ENCODE measurements at regions not wholly inside any gene's neighbourhood (a gene's known extent, or its start where the extent isn't known, plus 50 kb on each side); places are given as distances from the start of the nearest gene placed in this dataset.

DNA sequence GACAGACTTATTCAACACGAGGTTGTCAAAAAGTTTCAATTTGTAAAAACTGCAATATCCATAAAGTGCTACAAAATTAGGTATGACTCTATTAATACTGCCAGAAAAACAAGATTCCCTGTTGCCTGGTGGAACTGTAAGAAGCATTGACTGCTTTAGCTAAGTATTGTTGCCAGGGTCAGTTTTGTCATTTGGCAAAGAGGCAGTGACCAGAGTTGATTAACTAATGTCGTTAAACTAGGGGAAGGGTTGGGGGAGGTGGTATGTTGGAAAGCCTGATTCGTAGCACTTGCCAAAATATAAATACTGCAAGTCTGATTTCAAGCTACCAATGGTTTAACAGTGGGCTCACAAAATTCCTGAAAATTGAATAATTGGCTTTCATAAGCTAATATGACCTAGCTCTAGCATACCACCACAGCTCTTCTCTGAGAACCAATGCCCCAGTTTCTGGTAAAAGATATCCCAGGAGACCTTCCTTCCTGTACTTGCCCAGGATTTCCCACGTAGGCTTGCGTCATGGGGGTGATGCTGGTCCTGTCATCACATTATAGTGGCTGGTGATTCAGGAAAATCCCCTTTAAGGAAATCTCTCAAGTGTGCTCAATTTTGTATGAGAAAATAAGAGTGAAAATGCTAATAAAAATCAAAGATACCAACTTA lies 266.4 kb upstream of the TBC1D5 start:
- no peak overlapping the region for H3K23ac ChIP-seq (ENCODE audit: low read length in 2 of 2)
- H4K91ac ChIP-seq (ENCODE audit: low read length), result no peak overlapping the region
- no peak overlapping the region for H3K14ac ChIP-seq (ENCODE audit: low read length in 2 of 2)
- no peak overlapping the region for H2BK12ac ChIP-seq (ENCODE audit: low read length in 2 of 2)
- no peak for DNase-seq
- no peak overlapping the region for H3K4ac ChIP-seq (ENCODE audit: low read depth in 1 of 2, low read length in 2 of 2)
- no peak overlapping the region for H4K8ac ChIP-seq (ENCODE audit: low read length)
- no peak overlapping the region for H2AK5ac ChIP-seq (ENCODE audit: low read length, severe bottlenecking)
- no peak overlapping the region for H3K27ac ChIP-seq (ENCODE audit: low read length, poor library complexity, severe bottlenecking)
- H2BK5ac ChIP-seq (ENCODE audit: low read depth, low read length, poor library complexity, severe bottlenecking), result no peak overlapping the region
- no peaks in the 10 kb centered on the region for H3K36me3 ChIP-seq (ENCODE audit: control insufficient read depth in 1 of 2, insufficient read depth in 2 of 2, low read depth in 1 of 2, low read length in 2 of 2)
- no peaks in the 10 kb centered on the region for H3K27me3 ChIP-seq (ENCODE audit: control insufficient read depth in 1 of 2, insufficient read depth in 1 of 2, low read length in 2 of 2)
- no peaks in the 10 kb centered on the region for H3K9me3 ChIP-seq (ENCODE audit: control insufficient read depth, low read length)
- H3K9ac ChIP-seq (ENCODE audit: low read length), result peak overlapping the region; percentile 43
- no peak overlapping the region for H2BK120ac ChIP-seq (ENCODE audit: low read depth, low read length)
- no peak overlapping the region for H3K4me2 ChIP-seq (ENCODE audit: low read length, poor library complexity, severe bottlenecking)
- H2AFZ ChIP-seq (ENCODE audit: low read depth, low read length), result no peak overlapping the region
- WGBS, result 69% methylated on average over 2 of the region's 5 CpGs
- no peak overlapping the region for H3K18ac ChIP-seq (ENCODE audit: low read depth in 1 of 2, low read length in 2 of 2)
- H3K79me1 ChIP-seq (replicated peaks; ENCODE audit: low read length, poor library complexity, severe bottlenecking), result no peaks in the 10 kb centered on the region
- H2BK15ac ChIP-seq (ENCODE audit: low read depth, poor library complexity, severe bottlenecking), result no peak overlapping the region
- H3K4me1 ChIP-seq (ENCODE audit: control insufficient read depth, insufficient read depth, low read depth, low read length), result no peaks in the 10 kb centered on the region
- H3K4me3 ChIP-seq (ENCODE audit: insufficient read depth in 1 of 2, low read depth in 1 of 2, low read length in 2 of 2), result no peak overlapping the region

DNA sequence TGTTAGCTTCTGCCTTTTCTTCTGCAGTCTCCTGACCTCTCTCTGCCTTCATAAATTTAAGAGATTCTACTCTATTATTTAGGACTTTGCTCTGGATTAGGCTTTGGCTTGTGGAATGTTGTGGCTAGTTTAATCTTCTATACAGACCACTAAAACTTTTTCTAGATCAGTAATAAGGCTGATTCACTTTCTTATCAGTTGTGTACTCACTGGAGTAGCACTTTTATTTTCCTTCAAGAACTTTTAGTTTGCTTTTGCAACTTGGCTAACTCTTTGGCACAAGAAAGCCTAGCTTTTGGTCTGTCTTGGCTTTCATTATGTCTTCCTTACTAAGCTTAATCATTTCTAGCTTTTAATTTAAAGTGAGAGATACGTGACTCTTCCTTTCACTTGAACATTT lies 265.5 kb upstream of the TBC1D5 start:
- Histone ChIP-seq H3K9me3 (ENCODE audit: control insufficient read depth, low read length) (no peaks in the 10 kb centered on the region), H3K4me3 (ENCODE audit: insufficient read depth in 1 of 2, low read depth in 1 of 2, low read length in 2 of 2) (no peak overlapping the region), H3K18ac (ENCODE audit: low read depth in 1 of 2, low read length in 2 of 2) (no peak overlapping the region), H4K91ac (ENCODE audit: low read length) (no peak overlapping the region), H4K8ac (ENCODE audit: low read length) (no peak overlapping the region), H3K23ac (ENCODE audit: low read length in 2 of 2) (no peak overlapping the region), H3K9ac (ENCODE audit: low read length) (peak overlapping the region; percentile 42), H3K4me1 (ENCODE audit: control insufficient read depth, insufficient read depth, low read depth, low read length) (no peaks in the 10 kb centered on the region), H3K14ac (ENCODE audit: low read length in 2 of 2) (no peak overlapping the region), H3K79me1 (replicated peaks; ENCODE audit: low read length, poor library complexity, severe bottlenecking) (no peaks in the 10 kb centered on the region), H2BK5ac (ENCODE audit: low read depth, low read length, poor library complexity, severe bottlenecking) (no peak overlapping the region), H3K27ac (ENCODE audit: low read length, poor library complexity, severe bottlenecking) (no peak overlapping the region), H3K36me3 (ENCODE audit: control insufficient read depth in 1 of 2, insufficient read depth in 2 of 2, low read depth in 1 of 2, low read length in 2 of 2) (no peaks in the 10 kb centered on the region), H2AK5ac (ENCODE audit: low read length, severe bottlenecking) (no peak overlapping the region), H2BK15ac (ENCODE audit: low read depth, poor library complexity, severe bottlenecking) (no peak overlapping the region), H3K4ac (ENCODE audit: low read depth in 1 of 2, low read length in 2 of 2) (no peak overlapping the region), H2AFZ (ENCODE audit: low read depth, low read length) (no peak overlapping the region), H3K4me2 (ENCODE audit: low read length, poor library complexity, severe bottlenecking) (no peak overlapping the region), H2BK120ac (ENCODE audit: low read depth, low read length) (no peak overlapping the region), H3K27me3 (ENCODE audit: control insufficient read depth in 1 of 2, insufficient read depth in 1 of 2, low read length in 2 of 2) (no peaks in the 10 kb centered on the region), H2BK12ac (ENCODE audit: low read length in 2 of 2) (no peak overlapping the region)
- DNase-seq, result no peak
- WGBS, result 60% methylated on average over 1 of the region's 1 CpG

DNA sequence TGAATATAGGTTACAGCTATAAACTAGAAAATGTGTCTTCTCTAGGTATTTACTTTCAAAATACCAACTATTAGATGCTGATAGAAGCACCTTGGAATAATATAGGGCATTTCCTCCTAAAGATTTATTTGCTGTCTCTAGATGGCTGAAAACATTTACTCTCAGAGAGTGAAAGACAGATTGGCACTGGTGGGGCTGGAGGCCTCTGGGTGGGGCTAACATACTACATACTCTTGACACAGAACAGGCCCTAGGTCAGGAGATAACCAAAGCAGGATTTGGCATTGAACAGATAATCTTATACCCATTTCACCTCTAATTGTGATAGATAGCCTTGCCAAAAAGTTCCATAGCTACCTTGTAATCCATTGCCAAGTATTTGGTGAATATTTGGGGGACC lies 253.3 kb upstream of the TBC1D5 start:
- no peak overlapping the region for H3K4me2 ChIP-seq (ENCODE audit: low read length, poor library complexity, severe bottlenecking)
- H3K14ac ChIP-seq (ENCODE audit: low read length in 2 of 2), result no peak overlapping the region
- H2AK5ac ChIP-seq (ENCODE audit: low read length, severe bottlenecking), result no peak overlapping the region
- H3K23ac ChIP-seq (ENCODE audit: low read length in 2 of 2), result no peak overlapping the region
- H2AFZ ChIP-seq (ENCODE audit: low read depth, low read length), result no peak overlapping the region
- no peak overlapping the region for H4K8ac ChIP-seq (ENCODE audit: low read length)
- H2BK12ac ChIP-seq (ENCODE audit: low read length in 2 of 2), result no peak overlapping the region
- H2BK5ac ChIP-seq (ENCODE audit: low read depth, low read length, poor library complexity, severe bottlenecking), result no peak overlapping the region
- DNase-seq, result no peak
- H3K4me3 ChIP-seq (ENCODE audit: insufficient read depth in 1 of 2, low read depth in 1 of 2, low read length in 2 of 2), result no peak overlapping the region
- no peaks in the 10 kb centered on the region for H3K9me3 ChIP-seq (ENCODE audit: control insufficient read depth, low read length)
- H3K4ac ChIP-seq (ENCODE audit: low read depth in 1 of 2, low read length in 2 of 2), result no peak overlapping the region
- no peaks in the 10 kb centered on the region for H3K4me1 ChIP-seq (ENCODE audit: control insufficient read depth, insufficient read depth, low read depth, low read length)
- no peak overlapping the region for H2BK15ac ChIP-seq (ENCODE audit: low read depth, poor library complexity, severe bottlenecking)
- H3K79me1 ChIP-seq (replicated peaks; ENCODE audit: low read length, poor library complexity, severe bottlenecking), result no peaks in the 10 kb centered on the region
- no peak overlapping the region for H3K18ac ChIP-seq (ENCODE audit: low read depth in 1 of 2, low read length in 2 of 2)
- no peak overlapping the region for H3K9ac ChIP-seq (ENCODE audit: low read length)
- no peaks in the 10 kb centered on the region for H3K27me3 ChIP-seq (ENCODE audit: control insufficient read depth in 1 of 2, insufficient read depth in 1 of 2, low read length in 2 of 2)
- no peak overlapping the region for H3K27ac ChIP-seq (ENCODE audit: low read length, poor library complexity, severe bottlenecking)
- H4K91ac ChIP-seq (ENCODE audit: low read length), result no peak overlapping the region
- no peaks in the 10 kb centered on the region for H3K36me3 ChIP-seq (ENCODE audit: control insufficient read depth in 1 of 2, insufficient read depth in 2 of 2, low read depth in 1 of 2, low read length in 2 of 2)
- H2BK120ac ChIP-seq (ENCODE audit: low read depth, low read length), result no peak overlapping the region

DNA sequence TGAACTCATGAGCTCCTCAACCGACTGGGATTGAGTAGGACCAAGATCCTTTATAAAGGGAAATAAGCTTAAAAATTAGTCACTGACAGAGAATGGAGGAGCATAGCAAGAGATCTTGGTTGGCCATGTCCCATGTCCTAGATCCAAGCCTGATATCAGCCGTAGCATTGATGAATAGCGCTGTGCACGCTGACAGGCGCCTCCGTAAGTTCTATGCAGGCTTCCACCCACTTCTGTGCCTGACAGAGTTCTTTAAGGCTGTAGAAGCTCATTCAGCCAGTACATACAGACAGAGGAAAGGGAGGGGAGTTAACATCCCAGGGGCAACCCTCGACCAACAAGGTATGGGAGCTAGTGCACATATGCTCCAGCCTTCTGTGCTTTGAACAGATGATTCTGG lies 251.7 kb upstream of the TBC1D5 start:
- H3K27me3 ChIP-seq (ENCODE audit: control insufficient read depth in 1 of 2, insufficient read depth in 1 of 2, low read length in 2 of 2), result no peaks in the 10 kb centered on the region
- H4K91ac ChIP-seq (ENCODE audit: low read length), result no peak overlapping the region
- H3K14ac ChIP-seq (ENCODE audit: low read length in 2 of 2), result no peak overlapping the region
- H3K9ac ChIP-seq (ENCODE audit: low read length), result no peak overlapping the region
- H2AK5ac ChIP-seq (ENCODE audit: low read length, severe bottlenecking), result no peak overlapping the region
- DNase-seq, result no peak
- no peak overlapping the region for H4K8ac ChIP-seq (ENCODE audit: low read length)
- H3K36me3 ChIP-seq (ENCODE audit: control insufficient read depth in 1 of 2, insufficient read depth in 2 of 2, low read depth in 1 of 2, low read length in 2 of 2), result no peaks in the 10 kb centered on the region
- H2BK120ac ChIP-seq (ENCODE audit: low read depth, low read length), result no peak overlapping the region
- no peak overlapping the region for H2AFZ ChIP-seq (ENCODE audit: low read depth, low read length)
- no peak overlapping the region for H2BK15ac ChIP-seq (ENCODE audit: low read depth, poor library complexity, severe bottlenecking)
- WGBS, result 76% methylated on average over 7 of the region's 7 CpGs
- H3K18ac ChIP-seq (ENCODE audit: low read depth in 1 of 2, low read length in 2 of 2), result no peak overlapping the region
- H3K23ac ChIP-seq (ENCODE audit: low read length in 2 of 2), result no peak overlapping the region
- H2BK5ac ChIP-seq (ENCODE audit: low read depth, low read length, poor library complexity, severe bottlenecking), result no peak overlapping the region
- no peak overlapping the region for H3K4me3 ChIP-seq (ENCODE audit: insufficient read depth in 1 of 2, low read depth in 1 of 2, low read length in 2 of 2)
- H3K4ac ChIP-seq (ENCODE audit: low read depth in 1 of 2, low read length in 2 of 2), result no peak overlapping the region
- no peak overlapping the region for H3K4me2 ChIP-seq (ENCODE audit: low read length, poor library complexity, severe bottlenecking)
- no peaks in the 10 kb centered on the region for H3K9me3 ChIP-seq (ENCODE audit: control insufficient read depth, low read length)
- H3K79me1 ChIP-seq (replicated peaks; ENCODE audit: low read length, poor library complexity, severe bottlenecking), result no peaks in the 10 kb centered on the region
- H2BK12ac ChIP-seq (ENCODE audit: low read length in 2 of 2), result no peak overlapping the region
- H3K4me1 ChIP-seq (ENCODE audit: control insufficient read depth, insufficient read depth, low read depth, low read length), result no peaks in the 10 kb centered on the region
- H3K27ac ChIP-seq (ENCODE audit: low read length, poor library complexity, severe bottlenecking), result no peak overlapping the region

Data from mesenchymal stem cell (in vitro differentiated cells and primary cell).